Omental fat pad (tissue), 3 donors: ENCODE measurements at regions not wholly inside any gene's neighbourhood (a gene's known extent, or its start where the extent isn't known, plus 50 kb on each side); places are given as distances from the start of the nearest gene placed in this dataset.
"Not testable (repeated sequence)": the region's sequence is repeated elsewhere in the genome, so short reads cannot be mapped to it uniquely, and the experiment has no call there.

Experiments
- ATAC-seq: fragments of 150-250 bp; one replicate; pipeline ENCODE4 v1.9.1; 2016; ENCODE audit warnings: mild to moderate bottlenecking, moderate library complexity; ENCODE audit not compliant: low FRiP score
- DNase-seq: peaks from one replicate; pipeline ENCODE4 v3.0.0-alpha.2; 2019; ENCODE audit warnings: low spot score
- CTCF ChIP-seq, 3 donors: fragments of 450-650 bp; IDR thresholded peaks; one replicate each; pipeline ENCODE4 v1.5.1; 2016 to 2017; ENCODE audit warnings: antibody characterized with exemption in 3 of 3, mild to moderate bottlenecking in 3 of 3, moderate library complexity in 2 of 3

DNA sequence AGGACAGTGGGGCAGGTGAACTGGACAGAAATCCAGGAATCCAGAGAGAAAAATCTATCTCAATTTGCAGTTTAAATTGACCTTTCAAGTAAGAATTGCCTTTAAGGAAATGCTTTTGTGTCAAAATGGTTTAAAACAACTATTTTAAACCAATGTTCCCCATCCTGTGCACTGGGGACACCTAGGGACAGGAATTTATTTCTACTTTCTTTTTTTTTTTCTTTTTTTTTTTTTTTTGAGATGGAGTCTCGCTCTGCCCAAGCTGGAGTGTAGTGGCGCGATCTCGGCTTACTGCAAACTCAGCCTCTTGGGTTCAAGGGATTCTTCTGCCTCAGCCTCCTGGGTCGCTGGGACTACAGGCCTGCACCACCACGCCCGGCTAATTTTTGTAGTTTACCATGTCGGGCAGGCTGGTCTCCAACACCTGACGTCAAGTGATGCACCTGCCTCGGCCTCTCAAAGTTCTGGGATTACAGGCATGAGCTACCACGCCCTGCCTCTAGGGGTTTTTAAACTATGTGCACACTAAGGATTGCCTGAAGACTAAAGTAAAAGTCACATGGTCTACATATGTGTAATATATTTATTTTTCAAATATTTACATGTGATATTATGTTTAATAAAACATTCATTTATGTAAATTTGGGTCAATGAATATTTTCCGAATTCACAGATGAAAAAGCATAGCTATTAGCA is 1213.4 kb downstream of the STIM2 start:
- TF ChIP-seq CTCF (IDR thresholded peaks at IDR 0.05) = no peak
- ATAC-seq = no peak
- DNase-seq = no peak

DNA sequence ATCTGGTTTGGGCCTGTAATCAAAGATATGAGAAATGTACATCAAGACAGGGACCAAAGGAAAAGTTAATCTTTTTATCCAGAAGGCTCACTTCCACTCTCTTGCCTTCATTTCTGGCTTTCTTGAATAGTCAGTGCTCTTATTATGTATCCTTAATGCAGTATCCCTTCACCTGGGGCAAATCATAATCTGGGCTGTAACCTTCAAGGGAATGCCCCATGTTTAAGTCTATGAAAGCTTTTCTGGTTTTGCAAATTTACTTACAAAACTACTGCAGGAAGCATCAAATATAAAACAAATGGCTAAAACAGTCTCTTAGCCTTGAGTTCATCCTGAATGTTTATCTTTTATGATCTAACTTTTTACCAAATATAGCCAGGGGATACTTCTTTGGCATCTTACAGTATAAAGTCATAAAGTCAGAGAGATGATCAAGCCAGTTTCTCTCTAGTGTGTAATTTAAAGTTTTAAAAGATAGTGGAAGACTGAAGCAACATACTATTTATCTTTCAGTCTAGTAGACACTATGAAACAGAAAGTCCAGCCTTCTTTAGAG is 1214.8 kb downstream of the STIM2 start:
- DNase-seq = no peak
- no peak for ATAC-seq
- TF ChIP-seq CTCF (IDR thresholded peaks at IDR 0.05) = no peak

DNA sequence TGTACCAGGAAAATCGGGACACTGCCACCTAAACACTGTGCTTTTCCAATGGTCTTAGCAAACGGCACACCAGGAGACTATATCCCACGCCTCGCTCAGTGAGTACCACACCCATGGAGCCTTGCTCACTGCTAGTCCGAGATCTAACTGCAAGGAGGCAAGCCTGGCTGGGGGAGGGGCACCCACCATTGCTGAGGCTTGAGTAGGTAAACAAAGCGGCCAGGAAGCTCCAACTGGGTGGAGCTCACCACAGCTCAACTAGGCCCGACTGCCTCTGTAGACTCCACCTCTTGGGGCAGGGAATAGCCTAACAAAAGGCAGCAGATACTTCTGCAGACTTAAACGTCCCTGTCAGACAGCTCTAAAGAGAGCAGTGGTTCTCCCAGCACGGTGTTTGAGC is 1216.6 kb downstream of the STIM2 start:
- not testable (repeated sequence) for DNase-seq, ATAC-seq

DNA sequence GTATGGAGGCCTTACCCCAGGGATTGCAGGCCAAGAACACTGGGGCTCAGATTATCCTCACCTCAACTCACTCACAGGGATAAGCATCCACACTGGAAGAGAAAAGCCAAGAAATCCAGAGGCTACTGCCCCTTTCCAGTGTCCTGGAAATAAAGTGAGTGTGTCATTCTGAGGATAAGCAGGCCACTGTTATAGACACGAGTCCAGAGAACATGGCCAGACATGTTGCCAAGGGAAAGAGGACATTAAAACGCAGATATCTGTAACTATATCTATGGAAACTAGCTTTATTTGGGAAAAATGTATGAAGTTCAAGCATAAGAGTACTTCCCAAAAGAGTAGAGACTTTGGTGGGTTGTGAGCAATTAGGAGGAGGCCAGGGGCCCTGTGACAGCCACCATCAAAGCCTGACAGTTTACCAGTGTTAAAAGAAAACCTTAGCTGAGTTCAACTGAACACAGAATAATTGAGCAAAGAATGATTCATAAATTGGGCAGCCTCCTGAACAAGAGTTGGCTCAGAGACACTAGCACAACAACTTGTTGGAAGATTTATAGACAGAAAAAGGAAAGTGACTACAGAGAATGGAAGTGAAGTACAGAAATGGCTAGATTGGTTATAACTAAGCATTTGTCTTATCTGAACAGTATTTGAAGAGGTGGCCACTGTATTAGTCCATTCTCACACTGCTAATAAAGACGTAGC is 1222.2 kb downstream of the STIM2 start:
- TF ChIP-seq CTCF (IDR thresholded peaks at IDR 0.05) = no peak
- peak; percentile 41 for ATAC-seq
- DNase-seq = no peak

GRCh38 chr4:28092610-28093009 is 1232.0 kb downstream of the STIM2 start:
- ATAC-seq (no peak), DNase-seq (no peak)
- TF ChIP-seq CTCF (IDR thresholded peaks at IDR 0.05) = no peak

DNA sequence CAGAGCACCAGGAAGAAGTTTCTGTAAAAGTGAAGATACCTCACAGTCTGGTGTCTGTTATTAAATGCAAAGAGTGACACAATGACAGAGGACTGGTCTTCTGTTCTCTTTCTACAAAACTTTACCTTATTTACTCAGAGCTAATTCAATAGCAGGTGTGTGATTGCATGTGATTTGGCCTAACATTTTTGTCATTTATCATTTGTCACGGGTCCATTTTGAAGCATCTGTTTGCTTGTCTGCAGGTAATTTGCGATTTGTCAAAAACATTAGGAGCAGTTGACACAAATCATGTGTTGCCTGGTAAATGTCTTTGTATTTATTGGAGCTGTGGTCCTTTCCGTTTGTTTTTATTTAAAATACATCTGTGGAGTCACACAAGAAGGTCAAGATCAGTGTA is 1232.4 kb downstream of the STIM2 start:
- ATAC-seq = no peak
- no peak for TF ChIP-seq CTCF (IDR thresholded peaks at IDR 0.05)

DNA sequence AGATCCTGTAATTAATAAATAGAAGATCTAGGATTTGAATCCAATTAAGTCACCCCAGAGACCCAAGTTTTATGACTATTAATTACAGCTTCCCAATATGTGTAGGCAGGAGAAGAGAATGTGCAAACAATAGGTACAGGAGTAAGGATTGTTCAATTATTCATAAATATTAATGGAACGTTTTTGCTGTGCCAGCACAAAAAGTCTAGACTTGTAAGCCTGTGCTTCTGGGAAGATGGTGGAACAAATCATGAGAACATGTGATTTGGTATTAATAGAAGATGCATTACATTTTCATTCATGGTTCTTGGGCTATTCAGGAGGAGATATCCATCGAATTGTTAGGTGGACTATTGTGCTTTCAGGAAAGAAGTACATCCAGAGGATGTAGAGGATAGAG is 1240.9 kb downstream of the STIM2 start:
- no peak for TF ChIP-seq CTCF (IDR thresholded peaks at IDR 0.05)
- no peak for ATAC-seq
- DNase-seq = no peak

More for the DNA sequence above, 1232.4 kb downstream of the STIM2 start:
- no peak for DNase-seq
